OCI-M1 (cell line): ENCODE measurements at regions not wholly inside any gene's neighbourhood (a gene's known extent, or its start where the extent isn't known, plus 50 kb on each side); places are given as distances from the start of the nearest gene placed in this dataset.

Source experiments
- DNase-seq: peaks from one replicate; lab custom pipeline; 2025; lab: John Stamatoyannopoulos, UW

- DNase-seq: no peak
Measured at GRCh38 chr3:74413547-74414241, 200.8 kb downstream of the CNTN3 start.

DNA sequence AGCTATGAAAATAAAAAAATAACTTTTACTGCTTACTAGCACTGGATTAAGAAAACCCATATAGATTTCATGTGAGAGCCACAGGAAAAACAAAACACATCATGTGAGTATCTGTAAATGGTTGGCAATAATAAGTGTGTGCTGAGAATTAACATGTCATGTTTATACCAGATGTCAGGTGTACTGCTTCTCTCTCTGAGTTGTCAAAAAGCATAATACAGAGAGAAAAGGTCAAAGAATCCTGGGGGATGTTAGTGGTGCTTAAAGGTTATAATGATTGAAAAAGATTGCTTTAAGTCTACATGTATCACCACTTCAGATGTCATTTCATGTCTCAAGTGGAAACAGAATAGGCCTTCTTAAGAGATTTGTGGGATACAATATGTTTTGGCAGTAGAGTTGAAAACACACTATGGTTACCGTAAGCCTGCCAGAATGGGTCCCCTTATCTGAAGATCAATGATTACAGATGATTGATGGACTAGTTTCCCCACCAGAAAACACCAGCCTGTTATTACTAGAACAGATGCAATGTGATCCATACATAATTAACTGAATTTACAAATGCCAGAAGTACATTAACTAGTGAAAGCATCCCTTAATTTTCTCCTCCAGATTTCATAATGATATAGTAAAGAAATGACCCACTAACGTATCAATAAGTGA lies 204.1 kb downstream of the CNTN3 start:
- DNase-seq: no peak

- no peak for DNase-seq
Measured at GRCh38 chr3:74409066-74409465, 205.4 kb downstream of the CNTN3 start.

- DNase-seq: no peak
Measured at GRCh38 chr3:74403307-74403706, 211.2 kb downstream of the CNTN3 start.

DNA sequence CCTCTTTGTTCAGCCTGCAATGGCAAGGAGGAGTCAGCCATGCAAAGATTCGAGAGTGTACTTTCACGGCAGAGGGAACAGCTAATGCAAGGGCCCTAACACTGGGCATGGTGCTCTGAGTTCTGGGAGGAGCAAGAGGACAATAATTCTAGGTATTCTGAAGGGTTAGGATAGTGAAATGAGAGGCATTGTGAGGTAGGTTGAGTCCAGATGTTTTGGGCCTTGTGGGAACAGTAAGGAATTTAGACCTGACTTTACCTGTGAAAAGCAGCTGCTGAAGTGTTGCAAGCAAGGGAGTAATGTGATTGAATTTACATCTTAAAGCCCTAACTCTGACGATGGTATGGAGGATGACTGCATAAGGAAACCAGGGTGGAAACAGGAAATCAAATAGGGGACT lies 211.6 kb downstream of the CNTN3 start:
- DNase-seq: no peak

DNA sequence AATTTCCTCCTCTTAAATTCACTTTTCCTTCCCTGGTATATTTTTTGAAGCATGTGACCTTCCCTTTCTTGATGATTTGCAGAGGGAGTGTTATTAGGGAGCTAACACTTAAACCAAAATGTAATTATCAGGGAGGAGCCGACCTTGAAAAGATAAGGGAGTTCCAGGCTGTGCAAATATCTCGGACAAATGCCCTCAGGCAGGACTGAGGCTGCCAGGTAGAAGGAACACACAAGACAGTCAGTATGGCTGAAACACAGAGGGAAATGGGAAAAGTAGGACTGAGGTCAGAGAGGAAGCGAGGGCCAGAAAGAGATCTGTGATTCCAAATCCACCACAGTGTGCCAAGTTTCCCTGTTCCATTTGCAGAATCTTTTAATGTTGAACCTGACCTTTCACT lies 221.0 kb downstream of the CNTN3 start:
- no peak for DNase-seq

DNA sequence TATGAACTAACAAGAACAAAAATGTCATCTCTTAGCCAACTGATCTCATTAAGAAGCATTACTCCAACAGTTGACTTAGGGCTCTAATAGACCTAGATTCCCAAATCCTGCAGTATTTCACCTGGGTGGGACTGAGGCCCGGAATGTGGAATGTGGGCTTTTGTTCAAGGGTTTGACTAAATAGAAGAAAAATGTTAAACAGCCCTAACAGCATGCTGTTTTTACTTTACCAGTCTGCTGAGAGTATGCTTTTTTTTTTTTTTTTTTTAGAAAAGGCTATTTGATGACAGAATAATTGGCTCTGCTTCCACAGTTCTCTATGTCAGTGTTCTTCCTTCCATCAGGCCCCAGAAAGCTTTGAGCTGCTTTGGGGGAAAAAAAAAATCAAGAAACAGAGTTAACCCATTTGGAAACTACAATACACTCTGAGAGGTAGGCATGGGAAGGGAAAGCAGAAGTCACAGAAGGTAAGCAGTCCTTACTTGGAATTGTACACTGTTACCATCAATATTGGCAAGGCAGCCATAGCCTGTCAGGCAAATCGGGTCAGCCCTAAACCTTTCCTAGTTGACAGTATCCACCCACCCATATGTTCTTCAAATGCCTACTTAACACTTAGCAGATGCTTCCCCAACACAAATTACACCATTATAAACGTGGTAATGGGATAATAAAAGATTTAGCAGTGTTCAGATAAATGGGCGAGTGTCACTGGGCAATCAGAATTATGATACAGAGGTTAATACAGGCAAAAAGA lies 224.2 kb downstream of the CNTN3 start:
- no peak for DNase-seq

DNA sequence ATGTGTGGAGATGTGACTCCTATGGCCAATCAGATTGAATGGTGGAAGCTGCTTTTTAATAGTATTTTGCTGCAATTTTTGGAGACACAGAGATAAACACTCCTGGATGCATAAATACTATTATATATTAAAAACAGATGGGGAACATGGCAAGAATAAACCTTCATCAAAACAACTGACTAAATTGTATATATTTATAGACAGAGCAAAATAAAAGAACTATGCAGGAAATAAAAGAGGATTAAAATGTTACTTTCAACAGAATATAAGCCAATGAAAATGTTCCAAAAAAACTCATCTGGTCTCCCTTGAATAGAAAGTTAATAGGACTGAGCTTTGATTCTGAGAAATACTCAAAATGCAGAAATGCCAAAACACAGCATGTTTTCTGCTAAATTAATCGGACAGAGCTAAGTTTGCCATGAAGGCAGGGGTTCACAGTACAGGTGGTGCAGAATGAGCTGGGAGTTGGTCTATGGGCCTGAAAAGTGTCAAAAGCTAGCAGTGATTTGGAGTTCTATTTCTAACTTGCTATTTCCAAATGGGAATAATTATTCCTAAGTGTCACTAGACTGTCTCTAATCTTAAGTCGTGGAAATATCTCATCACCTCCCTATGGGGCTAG lies 227.2 kb downstream of the CNTN3 start:
- no peak for DNase-seq

DNA sequence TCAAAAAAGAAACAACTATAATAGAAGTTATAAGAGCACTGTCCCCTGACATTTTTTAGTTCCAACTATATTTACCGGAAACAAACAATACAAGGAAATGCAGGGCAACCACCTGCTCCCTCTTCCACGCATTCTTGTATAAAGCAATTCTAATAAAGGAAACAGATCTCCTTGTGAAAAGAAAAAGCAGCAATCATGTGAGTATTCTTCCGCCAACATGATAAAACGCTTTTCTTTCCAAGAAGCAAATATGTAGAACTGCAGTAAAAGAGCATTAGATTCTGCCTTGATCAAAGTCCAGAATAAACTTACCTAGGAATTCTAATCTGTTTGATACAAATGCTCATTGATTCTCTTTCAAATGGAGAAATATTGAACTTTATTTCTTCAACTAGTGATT lies 230.3 kb downstream of the CNTN3 start:
- no peak for DNase-seq

GRCh38 chr3:74377669-74378068 lies 236.8 kb downstream of the CNTN3 start:
- DNase-seq: no peak

DNA sequence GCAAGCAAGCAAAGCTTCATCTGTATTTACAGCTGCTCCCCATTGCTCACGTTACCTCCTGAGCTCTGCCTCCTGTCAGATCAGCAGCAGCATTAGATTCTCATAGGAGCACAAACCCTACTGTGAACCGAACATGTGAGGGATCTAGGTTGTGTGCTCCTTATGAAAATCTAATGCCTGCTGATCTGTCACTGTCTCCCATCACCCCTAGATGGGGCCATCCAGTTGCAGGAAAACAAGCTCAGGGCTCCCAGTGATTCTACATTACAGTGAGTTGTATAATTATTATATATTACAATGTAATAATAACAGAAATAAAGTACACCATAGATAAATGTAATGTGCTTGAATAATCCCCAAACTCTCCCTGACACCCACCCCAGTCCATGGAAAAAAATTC lies 238.1 kb downstream of the CNTN3 start:
- DNase-seq: peak; percentile 1

DNA sequence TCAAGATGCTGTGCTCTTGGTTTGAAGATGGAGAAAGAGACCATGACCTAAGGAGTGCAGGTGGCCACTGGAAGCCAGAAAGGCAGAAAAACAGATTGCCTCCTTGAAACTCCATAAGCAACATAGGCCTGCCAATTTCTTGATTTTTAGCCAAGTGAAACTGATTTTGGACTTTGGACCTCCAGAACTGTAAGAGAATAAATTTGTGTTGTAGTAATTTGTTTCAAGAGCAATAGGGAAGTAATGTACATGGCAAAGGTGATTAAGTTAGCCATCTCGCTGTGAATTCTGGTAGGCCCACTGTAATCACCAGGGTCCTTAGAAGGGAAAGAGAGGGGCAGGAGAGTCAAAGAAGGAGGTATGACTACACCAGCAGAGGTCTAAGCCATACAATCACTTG lies 238.8 kb downstream of the CNTN3 start:
- DNase-seq: no peak

- no peak for DNase-seq
Measured at GRCh38 chr3:74372743-74373142, 241.7 kb downstream of the CNTN3 start.

DNA sequence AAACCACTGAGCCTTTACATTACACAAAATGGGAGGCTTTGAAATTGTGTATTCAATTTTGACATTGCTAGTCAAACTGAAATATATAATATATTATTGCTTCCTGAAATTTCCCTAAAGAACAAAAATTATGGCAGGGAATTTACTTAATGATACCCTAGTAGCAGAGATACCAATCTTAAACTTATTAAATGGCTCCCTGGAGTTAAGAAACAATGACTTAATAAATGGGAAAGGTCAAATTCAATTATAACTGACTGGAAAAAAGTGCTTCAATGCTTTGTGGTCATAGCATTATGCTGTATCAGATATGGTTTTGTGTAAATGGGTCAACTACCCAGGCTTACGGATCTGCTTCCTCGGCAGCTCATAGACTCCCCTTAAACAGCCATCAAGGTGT lies 244.1 kb downstream of the CNTN3 start:
- peak; percentile 28 for DNase-seq

DNA sequence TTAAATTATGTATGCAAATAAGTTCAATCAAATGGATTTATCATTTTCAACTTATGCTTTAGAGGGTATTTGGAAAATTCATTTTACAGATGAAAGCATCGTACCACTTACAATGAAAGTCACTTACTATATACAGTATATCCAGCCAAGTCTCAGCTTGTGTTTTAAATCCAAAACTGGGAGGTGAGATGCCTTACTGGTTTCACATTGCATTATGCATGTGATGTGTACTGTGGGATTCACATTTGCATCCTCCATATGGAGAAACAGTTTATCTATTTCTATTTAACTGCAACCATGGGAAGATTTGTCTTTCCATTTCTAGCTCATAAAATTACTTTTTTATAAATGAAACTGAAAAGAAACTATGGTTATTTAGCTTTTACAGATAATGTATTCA lies 248.1 kb downstream of the CNTN3 start:
- DNase-seq: no peak

- no peak for DNase-seq
Measured at GRCh38 chr3:74363346-74363745, 251.1 kb downstream of the CNTN3 start.

DNA sequence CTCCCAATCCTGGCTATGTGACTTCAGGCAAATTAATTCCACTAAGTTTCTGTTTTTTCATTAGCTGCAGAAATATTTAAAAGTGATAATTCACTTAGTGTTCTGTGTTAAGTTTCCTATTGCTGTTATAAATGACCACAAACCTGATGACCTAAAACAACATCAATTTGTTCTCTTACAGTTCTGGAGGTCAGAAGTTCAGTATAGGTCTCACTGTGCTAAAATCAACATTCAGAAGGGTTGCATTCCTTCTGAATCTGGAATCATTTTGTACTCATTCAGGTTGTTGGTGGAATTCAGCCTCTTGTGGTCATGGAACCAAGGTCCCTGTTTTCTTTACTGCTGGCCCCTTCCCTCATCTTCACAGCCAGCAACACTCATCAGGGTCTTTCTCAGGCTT lies 254.1 kb downstream of the CNTN3 start:
- DNase-seq: no peak

- no peak for DNase-seq
Measured at GRCh38 chr3:74357881-74358280, 256.6 kb downstream of the CNTN3 start.

- DNase-seq: peak; percentile 22
Measured at GRCh38 chr3:74353039-74353438, 261.4 kb downstream of the CNTN3 start.

- no peak for DNase-seq
Measured at GRCh38 chr3:74352166-74352565, 262.3 kb downstream of the CNTN3 start.

- no peak for DNase-seq
Measured at GRCh38 chr3:74351213-74351612, 263.2 kb downstream of the CNTN3 start.

- no peak for DNase-seq
Measured at GRCh38 chr3:74349015-74349414, 265.4 kb downstream of the CNTN3 start.
